ENCODE measurements at regions not wholly inside any gene's neighbourhood (a gene's known extent, or its start where the extent isn't known, plus 50 kb on each side); places are given as distances from the start of the nearest gene placed in this dataset.

- H3K27me3 ChIP-seq (ENCODE audit: control insufficient read depth, insufficient read depth, low read length), result no peaks in the 10 kb centered on the region
- H3K36me3 ChIP-seq (ENCODE audit: control insufficient read depth, insufficient read depth, low read length), result no peaks in the 10 kb centered on the region
- no peaks in the 10 kb centered on the region for H3K79me2 ChIP-seq (ENCODE audit: control insufficient read depth, insufficient read depth, low read length)
- no peaks in the 10 kb centered on the region for H4K20me1 ChIP-seq (ENCODE audit: control insufficient read depth, extremely low read depth, insufficient read depth, low read length)
- H3K9me3 ChIP-seq (ENCODE audit: control insufficient read depth, insufficient read depth, low read depth, low read length), result no peaks in the 10 kb centered on the region
- no peak overlapping the region for H3K4me2 ChIP-seq (ENCODE audit: extremely low read depth, insufficient read depth, low read length)
- H3K4me3 ChIP-seq (replicated peaks in 1 of 4; ENCODE audit: control extremely low read depth in 1 of 4, insufficient read depth in 1 of 4, low read depth in 3 of 4, low read length in 4 of 4), result no peak overlapping the region
- H2AFZ ChIP-seq (ENCODE audit: low read length), result no peak overlapping the region
- no peak overlapping the region for H3K27ac ChIP-seq (ENCODE audit: insufficient read depth, low read length)
- no peak overlapping the region for H3K9ac ChIP-seq (ENCODE audit: insufficient read depth, low read length)
- DNase-seq (ENCODE audit: low read depth in 2 of 2), result no peak
- no peak for TF ChIP-seq CTCF (conservative IDR thresholded peaks at IDR 0.05 in 1 of 2, IDR thresholded peaks at IDR 0.05 in 1 of 2; ENCODE audit: low read depth in 1 of 2, low read length in 2 of 2)
- TF ChIP-seq EZH2 (IDR thresholded peaks at IDR 0.05; ENCODE audit: low read length, missing control alignments), result no peak
- H3K4me1 ChIP-seq (ENCODE audit: control insufficient read depth, extremely low read depth, insufficient read depth, low read length), result no peaks in the 10 kb centered on the region
Observed at GRCh38 chr12:61365001-61365400, 895.2 kb upstream of the USP15 start.

DNA sequence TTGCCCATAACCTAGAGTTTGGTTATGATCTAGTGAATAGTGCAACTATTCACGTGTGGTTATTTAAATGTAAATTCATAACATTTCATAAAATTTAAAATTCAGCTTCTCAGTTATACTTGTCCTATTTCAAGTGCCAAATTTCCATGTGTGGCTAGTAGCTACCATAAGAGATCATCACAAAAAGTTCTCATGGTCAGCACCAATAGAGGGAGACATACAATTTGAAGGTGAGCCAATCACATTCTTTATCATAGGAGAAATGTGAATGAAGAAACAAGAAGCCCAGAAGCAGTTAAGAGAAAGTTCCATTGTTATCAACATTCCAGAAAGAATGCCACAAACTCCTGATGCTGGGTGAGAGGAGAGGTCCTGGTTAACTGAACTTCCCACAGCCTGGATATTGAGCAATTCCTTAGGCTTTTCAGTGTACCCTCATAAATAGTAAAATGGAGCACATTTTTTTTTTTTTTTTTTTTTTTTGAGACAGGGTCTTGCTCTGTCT is 892.9 kb upstream of the USP15 start:
- DNase-seq (ENCODE audit: low read depth in 2 of 2), result no peak
- H3K4me3 ChIP-seq (replicated peaks in 1 of 4; ENCODE audit: control extremely low read depth in 1 of 4, insufficient read depth in 1 of 4, low read depth in 3 of 4, low read length in 4 of 4), result no peak overlapping the region
- H3K9ac ChIP-seq (ENCODE audit: insufficient read depth, low read length), result no peak overlapping the region
- H3K27me3 ChIP-seq (ENCODE audit: control insufficient read depth, insufficient read depth, low read length), result no peaks in the 10 kb centered on the region
- TF ChIP-seq CTCF (conservative IDR thresholded peaks at IDR 0.05 in 1 of 2, IDR thresholded peaks at IDR 0.05 in 1 of 2; ENCODE audit: low read depth in 1 of 2, low read length in 2 of 2) (no peak), EZH2 (IDR thresholded peaks at IDR 0.05; ENCODE audit: low read length, missing control alignments) (no peak)
- no peaks in the 10 kb centered on the region for H3K36me3 ChIP-seq (ENCODE audit: control insufficient read depth, insufficient read depth, low read length)
- H3K79me2 ChIP-seq (ENCODE audit: control insufficient read depth, insufficient read depth, low read length), result no peaks in the 10 kb centered on the region
- H3K4me2 ChIP-seq (ENCODE audit: extremely low read depth, insufficient read depth, low read length), result no peak overlapping the region
- H3K27ac ChIP-seq (ENCODE audit: insufficient read depth, low read length), result no peak overlapping the region
- H4K20me1 ChIP-seq (ENCODE audit: control insufficient read depth, extremely low read depth, insufficient read depth, low read length), result no peaks in the 10 kb centered on the region
- no peak overlapping the region for H2AFZ ChIP-seq (ENCODE audit: low read length)
- no peaks in the 10 kb centered on the region for H3K4me1 ChIP-seq (ENCODE audit: control insufficient read depth, extremely low read depth, insufficient read depth, low read length)
- H3K9me3 ChIP-seq (ENCODE audit: control insufficient read depth, insufficient read depth, low read depth, low read length), result no peaks in the 10 kb centered on the region

DNA sequence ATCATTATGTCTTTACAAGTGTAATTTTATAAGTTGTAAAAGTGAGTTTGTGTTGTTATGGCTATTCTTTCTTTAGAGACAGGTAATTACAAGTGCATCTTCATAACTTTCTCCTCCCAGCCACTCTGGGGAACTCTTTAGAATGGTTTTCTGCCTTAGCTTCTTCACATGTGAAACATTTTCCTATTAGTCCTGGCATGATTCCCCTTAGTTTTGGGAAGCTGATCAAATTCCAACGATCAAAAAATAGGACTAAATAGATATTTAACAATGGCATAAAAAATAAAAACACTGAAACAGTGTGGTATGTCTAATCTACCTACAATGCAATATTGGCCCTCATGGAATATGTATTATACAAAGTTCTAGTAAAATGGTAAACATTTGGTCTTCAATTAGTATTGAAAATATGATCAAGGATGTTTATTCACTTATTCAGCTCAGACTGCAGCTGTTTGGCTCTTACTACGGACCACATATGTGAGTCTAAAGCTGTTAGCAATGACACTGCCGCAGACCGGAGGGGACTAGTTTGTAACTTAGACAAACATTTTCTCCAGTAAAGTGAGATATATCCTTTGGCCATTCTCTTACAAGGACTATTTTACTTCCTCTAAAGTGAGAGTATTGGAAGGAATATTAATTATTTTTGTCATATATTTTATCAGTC is 890.8 kb upstream of the USP15 start:
- TF ChIP-seq CTCF (conservative IDR thresholded peaks at IDR 0.05 in 1 of 2, IDR thresholded peaks at IDR 0.05 in 1 of 2; ENCODE audit: low read depth in 1 of 2, low read length in 2 of 2) (no peak), EZH2 (IDR thresholded peaks at IDR 0.05; ENCODE audit: low read length, missing control alignments) (no peak)
- no peaks in the 10 kb centered on the region for H3K4me1 ChIP-seq (ENCODE audit: control insufficient read depth, extremely low read depth, insufficient read depth, low read length)
- H3K9me3 ChIP-seq (ENCODE audit: control insufficient read depth, insufficient read depth, low read depth, low read length), result no peaks in the 10 kb centered on the region
- no peaks in the 10 kb centered on the region for H3K27me3 ChIP-seq (ENCODE audit: control insufficient read depth, insufficient read depth, low read length)
- DNase-seq (ENCODE audit: low read depth in 2 of 2), result no peak
- no peaks in the 10 kb centered on the region for H3K79me2 ChIP-seq (ENCODE audit: control insufficient read depth, insufficient read depth, low read length)
- no peak overlapping the region for H2AFZ ChIP-seq (ENCODE audit: low read length)
- H3K36me3 ChIP-seq (ENCODE audit: control insufficient read depth, insufficient read depth, low read length), result no peaks in the 10 kb centered on the region
- H3K4me2 ChIP-seq (ENCODE audit: extremely low read depth, insufficient read depth, low read length), result no peak overlapping the region
- no peak overlapping the region for H3K27ac ChIP-seq (ENCODE audit: insufficient read depth, low read length)
- no peak overlapping the region for H3K9ac ChIP-seq (ENCODE audit: insufficient read depth, low read length)
- H3K4me3 ChIP-seq (replicated peaks in 1 of 4; ENCODE audit: control extremely low read depth in 1 of 4, insufficient read depth in 1 of 4, low read depth in 3 of 4, low read length in 4 of 4), result no peak overlapping the region
- no peaks in the 10 kb centered on the region for H4K20me1 ChIP-seq (ENCODE audit: control insufficient read depth, extremely low read depth, insufficient read depth, low read length)

Data from fibroblast of lung (primary cell).